Uterus (tissue), 2 donors: ENCODE measurements at regions not wholly inside any gene's neighbourhood (a gene's known extent, or its start where the extent isn't known, plus 50 kb on each side); places are given as distances from the start of the nearest gene placed in this dataset.

Experiments used
- CTCF ChIP-seq, 4 experiments: fragments of 200-600 bp in 2 of 4; fragments of 450-650 bp in 2 of 4; sonication (generic) in 2 of 4; IDR thresholded peaks; one replicate each; pipeline ENCODE4 v1.5.1; 2016 to 2019; ENCODE audit warnings: antibody characterized with exemption in 4 of 4, mild to moderate bottlenecking in 2 of 4, moderate library complexity in 1 of 4
- POLR2A ChIP-seq, 2 donors: fragments of 450-650 bp; IDR thresholded peaks; one replicate each; pipeline ENCODE4 v1.6.1; 2016; ENCODE audit warnings: antibody characterized with exemption in 2 of 2, mild to moderate bottlenecking in 1 of 2, moderate library complexity in 1 of 2

- TF ChIP-seq CTCF (IDR thresholded peaks at IDR 0.05) = no peak
- no peak for TF ChIP-seq POLR2A (IDR thresholded peaks at IDR 0.05)
Measured at GRCh38 chr12:88362439-88362838, 217.8 kb downstream of the KITLG start.
